Glomerular visceral epithelial cell (primary cell): ENCODE measurements at regions not wholly inside any gene's neighbourhood (a gene's known extent, or its start where the extent isn't known, plus 50 kb on each side); places are given as distances from the start of the nearest gene placed in this dataset.
"Not testable (repeated sequence)": the region's sequence is repeated elsewhere in the genome, so short reads cannot be mapped to it uniquely, and the experiment has no call there.

Source experiments
- DNase-seq: peaks from one replicate; pipeline ENCODE4 v3.0.0-alpha.2; 2016; ENCODE audit errors: extremely low spot score

- no peak for DNase-seq
Measured at GRCh38 chr1:194709439-194709838, 1523.0 kb upstream of the B3GALT2 start.

GRCh38 chr1:194707074-194707473 is 1520.7 kb upstream of the B3GALT2 start:
- no peak for DNase-seq

GRCh38 chr1:194705123-194705854 is 1518.9 kb upstream of the B3GALT2 start:
- no peak for DNase-seq

GRCh38 chr1:194698908-194699318 is 1512.5 kb upstream of the B3GALT2 start:
- no peak for DNase-seq

GRCh38 chr1:194693244-194693643 is 1506.8 kb upstream of the B3GALT2 start:
- no peak for DNase-seq

GRCh38 chr1:194684636-194685035 is 1498.2 kb upstream of the B3GALT2 start:
- DNase-seq, result no peak

- DNase-seq, result peak; percentile 81
Measured at GRCh38 chr1:194658090-194658439, 1471.7 kb upstream of the B3GALT2 start.

- DNase-seq, result no peak
Measured at GRCh38 chr1:194654956-194655355, 1468.5 kb upstream of the B3GALT2 start.

GRCh38 chr1:194653385-194653784 is 1467.0 kb upstream of the B3GALT2 start:
- DNase-seq, result no peak

GRCh38 chr1:194647118-194647517 is 1460.7 kb upstream of the B3GALT2 start:
- DNase-seq, result no peak

GRCh38 chr1:194644528-194644927 is 1458.1 kb upstream of the B3GALT2 start:
- DNase-seq, result peak; percentile 12

- no peak for DNase-seq
Measured at GRCh38 chr1:194640322-194640721, 1453.9 kb upstream of the B3GALT2 start.

- DNase-seq, result no peak
Measured at GRCh38 chr1:194629011-194629410, 1442.6 kb upstream of the B3GALT2 start.

GRCh38 chr1:194624833-194625232 is 1438.4 kb upstream of the B3GALT2 start:
- DNase-seq, result peak; percentile 8

GRCh38 chr1:194618101-194618500 is 1431.7 kb upstream of the B3GALT2 start:
- DNase-seq, result peak; percentile 65

GRCh38 chr1:194617272-194617671 is 1430.9 kb upstream of the B3GALT2 start:
- DNase-seq, result not testable (repeated sequence)

GRCh38 chr1:194616835-194617234 is 1430.4 kb upstream of the B3GALT2 start:
- no peak for DNase-seq

GRCh38 chr1:194602184-194602583 is 1415.8 kb upstream of the B3GALT2 start:
- no peak for DNase-seq

GRCh38 chr1:194600716-194601115 is 1414.3 kb upstream of the B3GALT2 start:
- DNase-seq, result no peak

GRCh38 chr1:194598098-194598497 is 1411.7 kb upstream of the B3GALT2 start:
- DNase-seq, result no peak

- no peak for DNase-seq
Measured at GRCh38 chr1:194586302-194586701, 1399.9 kb upstream of the B3GALT2 start.

GRCh38 chr1:194584052-194584451 is 1397.6 kb upstream of the B3GALT2 start:
- DNase-seq, result no peak

- no peak for DNase-seq
Measured at GRCh38 chr1:194570476-194570875, 1384.1 kb upstream of the B3GALT2 start.

GRCh38 chr1:194568610-194569009 is 1382.2 kb upstream of the B3GALT2 start:
- DNase-seq, result no peak
